Astrocyte of the cerebellum (primary cell): ENCODE measurements at regions not wholly inside any gene's neighbourhood (a gene's known extent, or its start where the extent isn't known, plus 50 kb on each side); places are given as distances from the start of the nearest gene placed in this dataset.

Experiments used
- DNase-seq: peaks from one replicate; pipeline ENCODE4 v3.0.0-alpha.2; 2011; ENCODE audit warnings: low read depth
- H3K4me3 ChIP-seq: 2 replicates; pipeline ENCODE4 v1.5.1; 2011; ENCODE audit warnings: mild to moderate bottlenecking, low read depth, low read length, moderate library complexity
- CTCF ChIP-seq: IDR thresholded peaks from 2 replicates; pipeline ENCODE4 v1.5.1; 2012; ENCODE audit warnings: low read length, low read depth, moderate library complexity, mild to moderate bottlenecking; ENCODE audit errors: missing control alignments
- in situ Hi-C: cut with HindIII; loops from 2 replicates; pipeline ENCODE4 v1.10.0; 2017; ENCODE audit warnings: low sequenced_read_pairs

GRCh38 chr7:25424113-25424512 lies 195.8 kb upstream of the NPVF start:
- DNase-seq = no peak
- TF ChIP-seq CTCF = no peak
- in situ Hi-C loops = no loop called here
- no peak overlapping the region for H3K4me3 ChIP-seq

- TF ChIP-seq CTCF = no peak
- no peak overlapping the region for H3K4me3 ChIP-seq
- DNase-seq = no peak
- in situ Hi-C loops = no loop called here
Observed at GRCh38 chr7:25424855-25425254, 196.6 kb upstream of the NPVF start.

- no peak for TF ChIP-seq CTCF
- no peak for DNase-seq
- in situ Hi-C loops = no loop called here
- H3K4me3 ChIP-seq = no peak overlapping the region
Observed at GRCh38 chr7:25427721-25428120, 199.4 kb upstream of the NPVF start.

- no peak for DNase-seq
- no peak overlapping the region for H3K4me3 ChIP-seq
- in situ Hi-C loops = no loop called here
- TF ChIP-seq CTCF = no peak
Observed at GRCh38 chr7:25429731-25430130, 201.4 kb upstream of the NPVF start.

- in situ Hi-C loops = no loop called here
- DNase-seq = no peak
- TF ChIP-seq CTCF = no peak
- H3K4me3 ChIP-seq = no peak overlapping the region
Observed at GRCh38 chr7:25430200-25430931, 202.1 kb upstream of the NPVF start.

GRCh38 chr7:25431956-25432450 lies 203.7 kb upstream of the NPVF start:
- in situ Hi-C loops = no loop called here
- TF ChIP-seq CTCF = no peak
- no peak overlapping the region for H3K4me3 ChIP-seq
- no peak for DNase-seq
